Prostate gland (tissue), 2 donors: ENCODE measurements at regions not wholly inside any gene's neighbourhood (a gene's known extent, or its start where the extent isn't known, plus 50 kb on each side); places are given as distances from the start of the nearest gene placed in this dataset.

Experiments
- POLR2A ChIP-seq: fragments of 450-650 bp; IDR thresholded peaks from one replicate; pipeline ENCODE4 v1.6.1; 2016; ENCODE audit warnings: antibody characterized with exemption, mild to moderate bottlenecking
- POLR2AphosphoS5 ChIP-seq: sonication (generic); formaldehyde crosslinking; IDR thresholded peaks from one replicate; pipeline ENCODE4 v1.6.1; 2017; ENCODE audit warnings: antibody characterized with exemption
- TF ChIP-seq, protein P1 (sequence below), 4 experiments: fragments of 200-600 bp in 2 of 4; fragments of 450-650 bp in 2 of 4; sonication (generic) in 2 of 4; IDR thresholded peaks; 1 replicate in 3 of 4; 2 replicates in 1 of 4; pipeline ENCODE4 v1.5.1; 2016 to 2019; ENCODE audit warnings: antibody characterized with exemption in 4 of 4, mild to moderate bottlenecking in 2 of 4, moderate library complexity in 2 of 4

DNA sequence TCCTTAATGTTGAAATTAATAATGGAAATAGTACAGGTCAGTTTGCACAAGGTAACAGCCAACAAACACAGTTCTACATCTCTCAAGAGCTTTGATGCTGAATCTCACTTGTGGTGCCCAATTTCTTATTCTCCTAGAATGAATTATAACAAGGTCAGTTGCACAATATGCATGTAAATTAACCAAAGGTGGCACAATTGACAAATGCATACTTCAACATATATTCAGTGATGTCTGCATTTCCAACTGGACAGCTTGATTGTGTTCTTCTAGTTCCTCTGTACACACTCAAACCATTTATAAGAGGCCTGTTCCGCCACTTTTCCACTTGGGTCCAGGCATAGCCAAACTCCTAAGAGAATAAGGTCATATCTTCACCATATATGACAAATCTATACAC lies 210.3 kb upstream of the EPHA5 start:
- TF ChIP-seq, protein P1, sequence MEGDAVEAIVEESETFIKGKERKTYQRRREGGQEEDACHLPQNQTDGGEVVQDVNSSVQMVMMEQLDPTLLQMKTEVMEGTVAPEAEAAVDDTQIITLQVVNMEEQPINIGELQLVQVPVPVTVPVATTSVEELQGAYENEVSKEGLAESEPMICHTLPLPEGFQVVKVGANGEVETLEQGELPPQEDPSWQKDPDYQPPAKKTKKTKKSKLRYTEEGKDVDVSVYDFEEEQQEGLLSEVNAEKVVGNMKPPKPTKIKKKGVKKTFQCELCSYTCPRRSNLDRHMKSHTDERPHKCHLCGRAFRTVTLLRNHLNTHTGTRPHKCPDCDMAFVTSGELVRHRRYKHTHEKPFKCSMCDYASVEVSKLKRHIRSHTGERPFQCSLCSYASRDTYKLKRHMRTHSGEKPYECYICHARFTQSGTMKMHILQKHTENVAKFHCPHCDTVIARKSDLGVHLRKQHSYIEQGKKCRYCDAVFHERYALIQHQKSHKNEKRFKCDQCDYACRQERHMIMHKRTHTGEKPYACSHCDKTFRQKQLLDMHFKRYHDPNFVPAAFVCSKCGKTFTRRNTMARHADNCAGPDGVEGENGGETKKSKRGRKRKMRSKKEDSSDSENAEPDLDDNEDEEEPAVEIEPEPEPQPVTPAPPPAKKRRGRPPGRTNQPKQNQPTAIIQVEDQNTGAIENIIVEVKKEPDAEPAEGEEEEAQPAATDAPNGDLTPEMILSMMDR (IDR thresholded peaks at IDR 0.05): no peak
- no peak for TF ChIP-seq POLR2A
- TF ChIP-seq POLR2AphosphoS5: no peak
